Astrocyte (in vitro differentiated cells and primary cell): ENCODE measurements at regions not wholly inside any gene's neighbourhood (a gene's known extent, or its start where the extent isn't known, plus 50 kb on each side); places are given as distances from the start of the nearest gene placed in this dataset.

Source experiments
- DNase-seq: peaks from one replicate; pipeline ENCODE4 v3.0.0-alpha.2; 2010; ENCODE audit warnings: low read depth
- FAIRE-seq: peaks from 2 replicates; lab custom pipeline; 2011; peaks lifted over from hg19 to GRCh38; lab: Jason Lieb, UNC
- H2AFZ ChIP-seq: 2 replicates; pipeline ENCODE4 v1.6.0; 2012; ENCODE audit warnings: low read depth, low read length, inconsistent platforms
- H3K27ac ChIP-seq: 2 replicates; pipeline ENCODE4 v1.5.1; 2011; ENCODE audit warnings: low read depth, low read length, inconsistent platforms
- H3K27me3 ChIP-seq: 2 replicates; pipeline ENCODE4 v1.6.0; 2011; ENCODE audit warnings: low read length, inconsistent platforms; ENCODE audit not compliant: insufficient read depth
- H3K36me3 ChIP-seq: 2 replicates; pipeline ENCODE4 v1.5.1; 2011; ENCODE audit warnings: low read length, inconsistent platforms; ENCODE audit not compliant: insufficient read depth
- H3K4me1 ChIP-seq: 2 replicates; pipeline ENCODE4 v1.5.1; 2011; ENCODE audit warnings: low read length, inconsistent platforms; ENCODE audit not compliant: insufficient read depth
- H3K4me2 ChIP-seq: 2 replicates; pipeline ENCODE4 v1.6.0; 2012; ENCODE audit warnings: low read length, inconsistent platforms
- H3K4me3 ChIP-seq: 2 replicates; pipeline ENCODE4 v1.5.1; 2011; ENCODE audit warnings: low read depth, mild to moderate bottlenecking, low read length, inconsistent platforms; ENCODE audit not compliant: insufficient read depth
- H3K79me2 ChIP-seq: 2 replicates; pipeline ENCODE4 v1.6.0; 2012; ENCODE audit warnings: mild to moderate bottlenecking, low read length, inconsistent platforms; ENCODE audit not compliant: insufficient read depth
- H3K9ac ChIP-seq: 2 replicates; pipeline ENCODE4 v1.6.0; 2012; ENCODE audit warnings: mild to moderate bottlenecking, low read length, inconsistent platforms
- H3K9me3 ChIP-seq: 2 replicates; pipeline ENCODE4 v1.5.1; 2012; ENCODE audit warnings: low read depth, mild to moderate bottlenecking, low read length, inconsistent platforms; ENCODE audit not compliant: insufficient read depth
- H4K20me1 ChIP-seq: 2 replicates; pipeline ENCODE4 v1.6.0; 2012; ENCODE audit warnings: low read length, inconsistent platforms; ENCODE audit not compliant: insufficient read depth
- H3K27ac Mint-ChIP-seq: one replicate; pipeline ENCODE4 v1.8.0; 2021; ENCODE audit warnings: mild to moderate bottlenecking, mixed read lengths; ENCODE audit not compliant: unreplicated experiment
- H3K27me3 Mint-ChIP-seq: one replicate; pipeline ENCODE4 v1.8.0; 2021; ENCODE audit warnings: low read depth, mixed read lengths; ENCODE audit not compliant: unreplicated experiment
- H3K36me3 Mint-ChIP-seq: one replicate; pipeline ENCODE4 v1.8.0; 2021; ENCODE audit warnings: low read depth, mixed read lengths; ENCODE audit not compliant: unreplicated experiment
- H3K4me1 Mint-ChIP-seq: one replicate; pipeline ENCODE4 v1.8.0; 2021; ENCODE audit warnings: low read depth, mixed read lengths; ENCODE audit not compliant: unreplicated experiment
- H3K4me3 Mint-ChIP-seq: one replicate; pipeline ENCODE4 v1.8.0; 2021; ENCODE audit warnings: mild to moderate bottlenecking, moderate library complexity, mixed read lengths; ENCODE audit not compliant: unreplicated experiment
- H3K9me3 Mint-ChIP-seq: one replicate; pipeline ENCODE4 v1.8.0; 2021; ENCODE audit warnings: mild to moderate bottlenecking, mixed read lengths; ENCODE audit not compliant: unreplicated experiment
- EZH2 ChIP-seq: IDR thresholded peaks from 2 replicates; pipeline ENCODE4 v1.6.1; 2012; ENCODE audit warnings: mild to moderate bottlenecking, low read length, inconsistent platforms; ENCODE audit not compliant: insufficient read depth
- TF ChIP-seq, protein P1 (sequence below): IDR thresholded peaks from 2 replicates; pipeline ENCODE4 v1.5.1; 2011; ENCODE audit warnings: low read depth, mild to moderate bottlenecking, inconsistent platforms, low read length, moderate library complexity; ENCODE audit not compliant: insufficient read depth

DNA sequence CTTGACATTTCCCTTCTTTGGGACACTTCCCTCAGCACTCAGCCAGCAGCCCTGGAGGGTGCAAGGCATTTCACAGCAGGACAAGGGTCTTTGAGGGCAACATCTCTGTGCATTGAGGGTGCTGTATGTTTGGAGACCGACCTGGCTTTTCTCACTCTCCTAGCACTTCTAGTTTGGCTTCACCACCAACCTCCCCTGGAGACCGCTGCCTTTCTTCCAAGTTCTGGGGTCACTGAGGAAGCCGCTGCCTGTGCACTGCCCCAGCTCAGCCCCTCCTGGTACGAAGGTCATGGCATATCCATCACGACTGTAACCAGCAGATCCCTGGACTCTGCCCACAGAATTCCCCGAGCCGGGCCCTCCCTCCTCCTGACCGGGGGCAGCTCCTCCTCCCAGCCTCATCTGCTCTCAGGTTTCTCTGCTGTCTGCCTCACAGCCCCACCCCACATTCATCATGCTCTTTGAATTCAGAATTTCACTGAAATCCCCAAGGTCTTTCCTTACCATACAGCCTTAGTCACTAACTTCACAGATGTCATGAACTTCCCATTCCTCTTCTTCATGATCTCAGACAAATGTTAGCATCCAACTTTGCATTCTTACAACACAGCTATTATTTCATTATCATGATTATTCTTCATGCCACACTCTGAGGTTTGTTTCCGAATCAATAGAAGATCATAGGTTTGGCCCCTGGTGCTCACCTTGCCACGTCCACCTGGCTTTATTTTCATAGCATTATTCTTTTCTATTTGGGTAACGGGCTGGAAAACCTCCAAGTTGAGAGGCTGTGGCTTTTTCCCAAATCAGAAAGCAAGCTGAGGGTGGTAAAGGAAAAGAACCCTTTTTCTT is 113.0 kb upstream of the COPS8 start:
- no peaks in the 10 kb centered on the region for H3K36me3 Mint-ChIP-seq
- TF ChIP-seq EZH2: no peak
- TF ChIP-seq, protein P1, sequence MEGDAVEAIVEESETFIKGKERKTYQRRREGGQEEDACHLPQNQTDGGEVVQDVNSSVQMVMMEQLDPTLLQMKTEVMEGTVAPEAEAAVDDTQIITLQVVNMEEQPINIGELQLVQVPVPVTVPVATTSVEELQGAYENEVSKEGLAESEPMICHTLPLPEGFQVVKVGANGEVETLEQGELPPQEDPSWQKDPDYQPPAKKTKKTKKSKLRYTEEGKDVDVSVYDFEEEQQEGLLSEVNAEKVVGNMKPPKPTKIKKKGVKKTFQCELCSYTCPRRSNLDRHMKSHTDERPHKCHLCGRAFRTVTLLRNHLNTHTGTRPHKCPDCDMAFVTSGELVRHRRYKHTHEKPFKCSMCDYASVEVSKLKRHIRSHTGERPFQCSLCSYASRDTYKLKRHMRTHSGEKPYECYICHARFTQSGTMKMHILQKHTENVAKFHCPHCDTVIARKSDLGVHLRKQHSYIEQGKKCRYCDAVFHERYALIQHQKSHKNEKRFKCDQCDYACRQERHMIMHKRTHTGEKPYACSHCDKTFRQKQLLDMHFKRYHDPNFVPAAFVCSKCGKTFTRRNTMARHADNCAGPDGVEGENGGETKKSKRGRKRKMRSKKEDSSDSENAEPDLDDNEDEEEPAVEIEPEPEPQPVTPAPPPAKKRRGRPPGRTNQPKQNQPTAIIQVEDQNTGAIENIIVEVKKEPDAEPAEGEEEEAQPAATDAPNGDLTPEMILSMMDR: no peak
- H3K9me3 Mint-ChIP-seq: no peaks in the 10 kb centered on the region
- peak overlapping the region; percentile 16 for H3K27ac ChIP-seq
- H3K79me2 ChIP-seq: no peaks in the 10 kb centered on the region
- H2AFZ ChIP-seq: no peak overlapping the region
- peak overlapping the region; percentile 48 for H3K4me2 ChIP-seq
- H3K4me1 Mint-ChIP-seq: peaks cover 20% of the 10 kb centered on the region
- DNase-seq (peak; percentile 87), FAIRE-seq (no peak)
- no peak overlapping the region for H3K9ac ChIP-seq
- H3K9me3 ChIP-seq: no peaks in the 10 kb centered on the region
- peaks cover 13% of the 10 kb centered on the region for H3K4me1 ChIP-seq
- H3K27ac Mint-ChIP-seq: no peak overlapping the region
- no peaks in the 10 kb centered on the region for H3K36me3 ChIP-seq
- peaks cover 19% of the 10 kb centered on the region for H3K27me3 Mint-ChIP-seq
- no peak overlapping the region for H3K4me3 Mint-ChIP-seq
- peaks cover 4% of the 10 kb centered on the region for H3K27me3 ChIP-seq
- H4K20me1 ChIP-seq: no peaks in the 10 kb centered on the region
- no peak overlapping the region for H3K4me3 ChIP-seq

DNA sequence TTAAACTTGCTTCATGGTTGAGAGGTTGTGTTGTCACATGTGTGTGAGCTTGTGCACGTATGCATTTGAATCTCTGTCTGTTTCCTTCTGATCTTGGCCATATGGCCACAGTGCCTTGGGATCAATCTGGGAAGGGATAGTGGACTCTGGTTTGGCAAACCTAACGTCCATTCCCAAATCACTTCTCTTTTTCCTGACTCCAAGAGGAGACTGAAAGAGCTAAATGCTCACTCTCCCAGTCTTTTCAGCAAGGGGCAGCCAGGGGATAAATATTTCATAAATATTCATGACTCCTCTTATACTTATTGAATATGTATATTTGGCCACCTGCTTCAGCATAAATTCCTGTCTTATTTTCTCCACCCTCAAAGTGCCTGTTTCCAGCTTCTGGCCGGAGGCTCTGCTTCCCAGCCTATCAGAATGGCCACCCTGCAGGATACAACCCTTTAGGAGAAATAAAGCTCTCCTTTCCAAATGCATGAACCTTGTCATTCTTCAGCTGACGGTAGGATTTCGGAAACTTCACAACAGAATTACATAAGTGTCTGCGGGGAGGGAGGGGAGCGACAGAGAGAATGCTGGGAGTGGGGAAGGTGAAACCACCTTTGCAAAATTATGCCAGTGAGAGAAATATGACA is 112.2 kb upstream of the COPS8 start:
- H3K4me3 ChIP-seq: no peak overlapping the region
- no peak overlapping the region for H3K27ac Mint-ChIP-seq
- peaks cover 20% of the 10 kb centered on the region for H3K4me1 Mint-ChIP-seq

More for the DNA sequence above, 112.2 kb upstream of the COPS8 start:
- DNase-seq: no peak
- Histone ChIP-seq H3K4me2 (peak overlapping the region; percentile 48), H3K27ac (peak overlapping the region; percentile 16), H3K9ac (no peak overlapping the region), H3K27me3 (peaks cover 4% of the 10 kb centered on the region), H2AFZ (no peak overlapping the region), H4K20me1 (no peaks in the 10 kb centered on the region), H3K79me2 (no peaks in the 10 kb centered on the region), H3K36me3 (no peaks in the 10 kb centered on the region), H3K4me1 (peaks cover 13% of the 10 kb centered on the region), H3K9me3 (no peaks in the 10 kb centered on the region)
- H3K36me3 Mint-ChIP-seq: no peaks in the 10 kb centered on the region
- no peaks in the 10 kb centered on the region for H3K9me3 Mint-ChIP-seq
- TF ChIP-seq, protein P1: no peak
- TF ChIP-seq EZH2: no peak
- H3K4me3 Mint-ChIP-seq: no peak overlapping the region
- no peak for FAIRE-seq
- peaks cover 19% of the 10 kb centered on the region for H3K27me3 Mint-ChIP-seq
